DMS153 (cell line): ENCODE measurements at regions not wholly inside any gene's neighbourhood (a gene's known extent, or its start where the extent isn't known, plus 50 kb on each side); places are given as distances from the start of the nearest gene placed in this dataset.
A peak's percentile ranks its signal among the peaks of the same experiment; 100 is the strongest.
"Not testable (repeated sequence)": the region's sequence is repeated elsewhere in the genome, so short reads cannot be mapped to it uniquely, and the experiment has no call there.

Experiments
- DNase-seq: peaks from one replicate; lab custom pipeline; 2025; lab: John Stamatoyannopoulos, UW

- DNase-seq = no peak
Observed at GRCh38 chr18:41899535-41899934, 55.5 kb upstream of the PIK3C3 start.

- no peak for DNase-seq
Observed at GRCh38 chr18:41893432-41893831, 61.6 kb upstream of the PIK3C3 start.

GRCh38 chr18:41887100-41887499 is 67.9 kb upstream of the PIK3C3 start:
- DNase-seq = no peak

GRCh38 chr18:41886126-41886807 is 68.8 kb upstream of the PIK3C3 start:
- DNase-seq = no peak

- no peak for DNase-seq
Observed at GRCh38 chr18:41881285-41881684, 73.7 kb upstream of the PIK3C3 start.

- no peak for DNase-seq
Observed at GRCh38 chr18:41879256-41879655, 75.8 kb upstream of the PIK3C3 start.

GRCh38 chr18:41875094-41875780 is 79.8 kb upstream of the PIK3C3 start:
- DNase-seq = no peak

- no peak for DNase-seq
Observed at GRCh38 chr18:41873730-41874129, 81.3 kb upstream of the PIK3C3 start.

- DNase-seq = no peak
Observed at GRCh38 chr18:41872206-41872605, 82.8 kb upstream of the PIK3C3 start.

GRCh38 chr18:41871229-41872000 is 83.6 kb upstream of the PIK3C3 start:
- DNase-seq = no peak

GRCh38 chr18:41870817-41871216 is 84.2 kb upstream of the PIK3C3 start:
- DNase-seq = no peak

GRCh38 chr18:41870191-41870590 is 84.8 kb upstream of the PIK3C3 start:
- DNase-seq = peak; percentile 10

- DNase-seq = not testable (repeated sequence)
Observed at GRCh38 chr18:41865796-41866195, 89.2 kb upstream of the PIK3C3 start.

GRCh38 chr18:41864216-41864615 is 90.8 kb upstream of the PIK3C3 start:
- DNase-seq = no peak

GRCh38 chr18:41862921-41863320 is 92.1 kb upstream of the PIK3C3 start:
- no peak for DNase-seq

GRCh38 chr18:41860987-41861386 is 94.0 kb upstream of the PIK3C3 start:
- no peak for DNase-seq

GRCh38 chr18:41858761-41859555 is 96.1 kb upstream of the PIK3C3 start:
- no peak for DNase-seq

GRCh38 chr18:41853280-41853679 is 101.8 kb upstream of the PIK3C3 start:
- no peak for DNase-seq

GRCh38 chr18:41850781-41851180 is 104.3 kb upstream of the PIK3C3 start:
- DNase-seq = no peak

GRCh38 chr18:41849632-41850031 is 105.4 kb upstream of the PIK3C3 start:
- no peak for DNase-seq

- no peak for DNase-seq
Observed at GRCh38 chr18:41845563-41845962, 109.5 kb upstream of the PIK3C3 start.

GRCh38 chr18:41842886-41843285 is 112.1 kb upstream of the PIK3C3 start:
- no peak for DNase-seq
